ENCODE measurements at regions not wholly inside any gene's neighbourhood (a gene's known extent, or its start where the extent isn't known, plus 50 kb on each side); places are given as distances from the start of the nearest gene placed in this dataset.

DNA sequence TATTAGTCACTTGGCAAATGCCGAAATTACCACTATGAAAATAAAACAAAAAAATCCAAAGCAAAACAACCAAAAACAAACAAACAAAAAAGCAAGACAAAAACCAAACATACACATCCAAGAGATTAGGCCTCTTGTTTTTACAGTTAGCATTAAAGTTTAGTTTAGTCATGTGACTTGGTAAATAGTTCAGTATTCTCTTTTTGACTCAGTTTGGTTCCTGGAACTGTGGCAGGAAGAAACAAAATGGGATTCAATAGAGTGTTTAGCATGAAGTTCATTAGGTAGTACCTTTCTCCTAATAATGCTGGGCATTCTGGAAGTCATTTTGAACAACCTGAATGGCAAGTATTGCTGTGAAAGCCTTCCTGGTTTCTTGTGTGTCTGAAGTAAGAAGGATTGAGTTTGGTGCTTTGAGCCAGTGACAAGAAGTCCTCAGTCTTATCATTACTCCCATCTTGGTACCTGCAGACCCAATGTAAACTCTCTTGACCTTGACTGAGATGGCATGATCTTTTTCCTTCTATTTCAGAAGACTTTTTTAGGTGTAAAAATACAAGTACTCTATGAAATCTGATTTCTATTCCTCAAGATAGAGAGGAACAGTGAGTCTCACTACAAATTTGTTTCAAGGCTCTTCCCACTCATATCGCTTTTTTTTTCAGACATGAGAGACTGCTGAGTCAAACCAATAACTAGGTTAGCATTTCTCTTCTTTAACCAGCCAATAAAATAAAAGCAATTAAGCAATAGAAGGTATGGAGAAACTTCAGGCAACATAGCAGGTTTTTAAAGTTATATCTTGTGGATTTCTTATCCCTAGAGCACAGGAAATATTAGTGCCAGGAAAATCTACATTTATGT, 223.6 kb upstream of the PREP start:
- TF ChIP-seq CTCF (IDR thresholded peaks at IDR 0.05) (no peak), POLR2A (IDR thresholded peaks at IDR 0.05) (no peak), EP300 (IDR thresholded peaks at IDR 0.05; ENCODE audit: low read depth) (no peak), POLR2AphosphoS5 (IDR thresholded peaks at IDR 0.05) (no peak)

All from transverse colon (tissue), 4 donors.